ENCODE measurements at regions not wholly inside any gene's neighbourhood (a gene's known extent, or its start where the extent isn't known, plus 50 kb on each side); places are given as distances from the start of the nearest gene placed in this dataset.

- no peak for TF ChIP-seq POLR2A (IDR thresholded peaks at IDR 0.05)
- no peak for TF ChIP-seq CTCF (IDR thresholded peaks at IDR 0.05)
- no peak for TF ChIP-seq POLR2AphosphoS5 (IDR thresholded peaks at IDR 0.05)
These were observed 71.4 kb upstream of the TRAM1L1 start for GRCh38 chr4:117156806-117157205.

All from transverse colon (tissue), 4 donors.